Ishikawa (cell line): ENCODE measurements at regions not wholly inside any gene's neighbourhood (a gene's known extent, or its start where the extent isn't known, plus 50 kb on each side); places are given as distances from the start of the nearest gene placed in this dataset.

Experiments
- CEBPB ChIP-seq: IDR thresholded peaks from 2 replicates; pipeline ENCODE4 v1.6.1; 2012
- CREB1 ChIP-seq: IDR thresholded peaks from 2 replicates; pipeline ENCODE4 v1.6.1; 2012; ENCODE audit warnings: low read depth
- EGR1 ChIP-seq: IDR thresholded peaks from 2 replicates; pipeline ENCODE4 v1.6.1; 2012
- EP300 ChIP-seq: IDR thresholded peaks from 2 replicates; pipeline ENCODE4 v1.6.1; 2012; ENCODE audit warnings: borderline replicate concordance
- FOXM1 ChIP-seq: IDR thresholded peaks from 2 replicates; pipeline ENCODE4 v1.6.1; 2012; ENCODE audit warnings: low read depth, borderline replicate concordance
- MAX ChIP-seq: IDR thresholded peaks from 2 replicates; pipeline ENCODE4 v1.6.1; 2012
- RAD21 ChIP-seq: IDR thresholded peaks from 2 replicates; pipeline ENCODE4 v1.6.1; 2012; ENCODE audit warnings: low read depth
- REST ChIP-seq: IDR thresholded peaks from 2 replicates; pipeline ENCODE4 v1.6.1; 2012; ENCODE audit warnings: low read depth, mild to moderate bottlenecking
- TAF1 ChIP-seq: IDR thresholded peaks from 2 replicates; pipeline ENCODE4 v1.6.1; 2012; ENCODE audit warnings: low read depth, mild to moderate bottlenecking
- TEAD4 ChIP-seq: IDR thresholded peaks from 2 replicates; pipeline ENCODE4 v1.6.1; 2012
- YY1 ChIP-seq: IDR thresholded peaks from 2 replicates; pipeline ENCODE4 v1.6.1; 2012; ENCODE audit warnings: low read depth
- ZBTB7A ChIP-seq: IDR thresholded peaks from 2 replicates; pipeline ENCODE4 v1.6.1; 2012; ENCODE audit warnings: low read depth
- TF ChIP-seq, protein P1 (sequence below): IDR thresholded peaks from 2 replicates; pipeline ENCODE4 v1.6.1; 2012

DNA sequence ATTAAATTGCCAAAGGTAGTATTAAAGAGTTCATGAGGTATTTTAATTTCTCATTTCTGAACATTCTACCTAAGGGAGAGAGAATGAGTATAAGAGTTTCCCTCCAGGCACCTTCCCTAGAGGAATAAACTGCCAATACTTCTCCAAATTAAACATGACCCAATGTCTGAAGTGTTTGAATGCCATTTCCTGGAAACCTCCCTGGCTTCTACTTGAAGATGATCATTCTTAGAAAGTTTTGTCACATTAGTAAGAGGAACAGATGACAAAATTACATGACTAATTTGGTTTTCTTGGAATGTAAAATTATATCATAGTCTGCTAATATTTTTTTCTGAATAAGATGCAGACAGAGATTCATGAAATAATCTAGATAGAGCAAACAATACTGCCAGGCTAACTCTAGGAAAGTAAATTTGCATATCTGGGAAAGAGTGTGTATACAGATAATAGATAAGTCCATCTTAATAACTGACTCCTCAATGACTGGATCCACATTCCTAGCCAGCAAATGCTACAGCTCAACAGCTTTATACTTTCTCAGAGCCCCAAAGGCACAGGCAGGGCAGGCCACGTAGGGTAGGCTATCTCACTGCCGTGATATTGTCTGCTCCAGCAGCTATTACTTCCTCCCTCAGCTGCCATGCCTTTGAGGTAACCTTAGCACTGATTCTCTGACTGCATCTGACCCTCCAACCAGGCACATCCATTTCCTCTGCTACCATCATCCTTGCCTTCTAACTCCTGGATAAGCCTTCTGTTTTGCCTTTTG, 630.8 kb upstream of the PIK3C3 start:
- TF ChIP-seq FOXM1, result no peak
- no peak for TF ChIP-seq TAF1
- no peak for TF ChIP-seq MAX
- no peak for TF ChIP-seq EGR1
- TF ChIP-seq YY1, result no peak
- no peak for TF ChIP-seq RAD21
- TF ChIP-seq REST, result no peak
- no peak for TF ChIP-seq CEBPB
- TF ChIP-seq ZBTB7A, result no peak
- no peak for TF ChIP-seq EP300
- TF ChIP-seq CREB1, result no peak
- no peak for TF ChIP-seq TEAD4
- TF ChIP-seq, protein P1, sequence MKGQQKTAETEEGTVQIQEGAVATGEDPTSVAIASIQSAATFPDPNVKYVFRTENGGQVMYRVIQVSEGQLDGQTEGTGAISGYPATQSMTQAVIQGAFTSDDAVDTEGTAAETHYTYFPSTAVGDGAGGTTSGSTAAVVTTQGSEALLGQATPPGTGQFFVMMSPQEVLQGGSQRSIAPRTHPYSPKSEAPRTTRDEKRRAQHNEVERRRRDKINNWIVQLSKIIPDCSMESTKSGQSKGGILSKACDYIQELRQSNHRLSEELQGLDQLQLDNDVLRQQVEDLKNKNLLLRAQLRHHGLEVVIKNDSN, result no peak
